Fibroblast of lung (primary cell): ENCODE measurements at regions not wholly inside any gene's neighbourhood (a gene's known extent, or its start where the extent isn't known, plus 50 kb on each side); places are given as distances from the start of the nearest gene placed in this dataset.

Experiments
- DNase-seq, 2 donors: peaks; one replicate each; pipeline versions ENCODE4 v3.0.0 to v3.0.0-alpha.2; 2010; ENCODE audit warnings: low read depth in 2 of 2
- H2AFZ ChIP-seq: 2 replicates; pipeline ENCODE4 v1.5.1; 2012; ENCODE audit warnings: low read length, control low read depth, inconsistent platforms
- H3K27ac ChIP-seq: 2 replicates; pipeline ENCODE4 v1.5.1; 2011; ENCODE audit warnings: low read length, control low read depth; ENCODE audit not compliant: insufficient read depth
- H3K27me3 ChIP-seq: 2 replicates; pipeline ENCODE4 v1.5.1; 2011; ENCODE audit warnings: mild to moderate bottlenecking, low read length; ENCODE audit not compliant: control insufficient read depth, insufficient read depth
- H3K36me3 ChIP-seq: 2 replicates; pipeline ENCODE4 v1.5.1; 2011; ENCODE audit warnings: low read length; ENCODE audit not compliant: control insufficient read depth, insufficient read depth
- H3K4me1 ChIP-seq: 2 replicates; pipeline ENCODE4 v1.5.1; 2011; ENCODE audit warnings: low read length; ENCODE audit not compliant: control insufficient read depth, insufficient read depth; ENCODE audit errors: extremely low read depth
- H3K4me2 ChIP-seq: 2 replicates; pipeline ENCODE4 v1.5.1; 2011; ENCODE audit warnings: low read length, control low read depth; ENCODE audit not compliant: insufficient read depth; ENCODE audit errors: extremely low read depth
- H3K4me3 ChIP-seq, 4 experiments: fragments of 200-600 bp in 1 of 4; sonication (generic) in 1 of 4; replicated peaks in 1 of 4; 2 replicates each; pipeline ENCODE4 v1.5.1; 2011 to 2016; ENCODE audit warnings: low read length in 4 of 4, low read depth in 3 of 4, mild to moderate bottlenecking in 3 of 4, control low read depth in 2 of 4, inconsistent platforms in 1 of 4, mixed read lengths in 1 of 4; ENCODE audit not compliant: insufficient read depth in 1 of 4; ENCODE audit errors: control extremely low read depth in 1 of 4
- H3K79me2 ChIP-seq: 2 replicates; pipeline ENCODE4 v1.5.1; 2012; ENCODE audit warnings: mild to moderate bottlenecking, low read length, inconsistent platforms; ENCODE audit not compliant: control insufficient read depth, insufficient read depth
- H3K9ac ChIP-seq: 2 replicates; pipeline ENCODE4 v1.5.1; 2011; ENCODE audit warnings: mild to moderate bottlenecking, low read length, control low read depth; ENCODE audit not compliant: insufficient read depth
- H3K9me3 ChIP-seq: 2 replicates; pipeline ENCODE4 v1.5.1; 2012; ENCODE audit warnings: low read depth, low read length; ENCODE audit not compliant: control insufficient read depth, insufficient read depth
- H4K20me1 ChIP-seq: 2 replicates; pipeline ENCODE4 v1.5.1; 2011; ENCODE audit warnings: low read length; ENCODE audit not compliant: control insufficient read depth, insufficient read depth; ENCODE audit errors: extremely low read depth
- EZH2 ChIP-seq: IDR thresholded peaks from 2 replicates; pipeline ENCODE4 v1.5.1; 2012; ENCODE audit warnings: low read length, control low read depth, mild to moderate bottlenecking; ENCODE audit errors: missing control alignments
- TF ChIP-seq, protein P1 (sequence below), 2 donors: IDR thresholded peaks in 1 of 2; conservative IDR thresholded peaks in 1 of 2; 1 replicate in 1 of 2; 2 replicates in 1 of 2; pipeline ENCODE4 v1.5.1; 2011 to 2012; ENCODE audit warnings: low read length in 2 of 2, control low read depth in 1 of 2, inconsistent platforms in 1 of 2, low read depth in 1 of 2, mild to moderate bottlenecking in 1 of 2

- H3K27me3 ChIP-seq, result no peaks in the 10 kb centered on the region
- no peak overlapping the region for H3K4me3 ChIP-seq
- no peak overlapping the region for H3K27ac ChIP-seq
- no peaks in the 10 kb centered on the region for H3K36me3 ChIP-seq
- H3K9ac ChIP-seq, result no peak overlapping the region
- TF ChIP-seq, protein P1, sequence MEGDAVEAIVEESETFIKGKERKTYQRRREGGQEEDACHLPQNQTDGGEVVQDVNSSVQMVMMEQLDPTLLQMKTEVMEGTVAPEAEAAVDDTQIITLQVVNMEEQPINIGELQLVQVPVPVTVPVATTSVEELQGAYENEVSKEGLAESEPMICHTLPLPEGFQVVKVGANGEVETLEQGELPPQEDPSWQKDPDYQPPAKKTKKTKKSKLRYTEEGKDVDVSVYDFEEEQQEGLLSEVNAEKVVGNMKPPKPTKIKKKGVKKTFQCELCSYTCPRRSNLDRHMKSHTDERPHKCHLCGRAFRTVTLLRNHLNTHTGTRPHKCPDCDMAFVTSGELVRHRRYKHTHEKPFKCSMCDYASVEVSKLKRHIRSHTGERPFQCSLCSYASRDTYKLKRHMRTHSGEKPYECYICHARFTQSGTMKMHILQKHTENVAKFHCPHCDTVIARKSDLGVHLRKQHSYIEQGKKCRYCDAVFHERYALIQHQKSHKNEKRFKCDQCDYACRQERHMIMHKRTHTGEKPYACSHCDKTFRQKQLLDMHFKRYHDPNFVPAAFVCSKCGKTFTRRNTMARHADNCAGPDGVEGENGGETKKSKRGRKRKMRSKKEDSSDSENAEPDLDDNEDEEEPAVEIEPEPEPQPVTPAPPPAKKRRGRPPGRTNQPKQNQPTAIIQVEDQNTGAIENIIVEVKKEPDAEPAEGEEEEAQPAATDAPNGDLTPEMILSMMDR (conservative IDR thresholded peaks at IDR 0.05 in 1 of 2, IDR thresholded peaks at IDR 0.05 in 1 of 2; ENCODE audit: low read depth in 1 of 2, low read length in 2 of 2), result no peak
- no peak for TF ChIP-seq EZH2
- no peak for DNase-seq
- no peak overlapping the region for H3K4me2 ChIP-seq
- no peaks in the 10 kb centered on the region for H3K79me2 ChIP-seq
- H3K9me3 ChIP-seq, result no peaks in the 10 kb centered on the region
- H4K20me1 ChIP-seq, result no peaks in the 10 kb centered on the region
- H3K4me1 ChIP-seq, result no peaks in the 10 kb centered on the region
- H2AFZ ChIP-seq, result no peak overlapping the region
Observed at GRCh38 chrX:806586-806985, 176.0 kb downstream of the SHOX start.

DNA sequence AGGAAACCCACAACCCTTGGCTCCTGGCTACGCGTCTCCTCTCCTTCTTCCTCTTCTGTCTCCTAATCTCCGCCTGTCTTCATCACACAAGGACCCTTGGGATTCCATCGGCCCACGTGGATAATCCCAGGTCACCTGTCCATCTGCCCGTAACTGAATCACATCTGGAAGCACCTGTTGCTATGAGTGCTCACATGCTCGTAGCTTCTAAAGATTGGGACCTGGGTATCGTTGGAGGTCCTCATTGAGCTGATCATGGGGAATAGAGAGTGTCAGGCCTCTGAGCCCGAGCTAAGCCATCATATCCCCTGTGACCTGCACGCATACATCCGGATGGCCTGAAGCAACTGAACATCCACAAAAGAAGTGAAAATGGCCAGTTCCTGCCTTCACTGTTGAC, 175.4 kb downstream of the SHOX start:
- Histone ChIP-seq H2AFZ (no peak overlapping the region), H3K4me2 (no peak overlapping the region), H3K4me3 (no peak overlapping the region), H3K79me2 (no peaks in the 10 kb centered on the region), H4K20me1 (no peaks in the 10 kb centered on the region), H3K27ac (no peak overlapping the region), H3K9ac (no peak overlapping the region), H3K36me3 (no peaks in the 10 kb centered on the region), H3K27me3 (no peaks in the 10 kb centered on the region), H3K4me1 (no peaks in the 10 kb centered on the region), H3K9me3 (no peaks in the 10 kb centered on the region)
- TF ChIP-seq, protein P1 (conservative IDR thresholded peaks at IDR 0.05 in 1 of 2, IDR thresholded peaks at IDR 0.05 in 1 of 2; ENCODE audit: low read depth in 1 of 2, low read length in 2 of 2), result no peak
- no peak for TF ChIP-seq EZH2
- no peak for DNase-seq

DNA sequence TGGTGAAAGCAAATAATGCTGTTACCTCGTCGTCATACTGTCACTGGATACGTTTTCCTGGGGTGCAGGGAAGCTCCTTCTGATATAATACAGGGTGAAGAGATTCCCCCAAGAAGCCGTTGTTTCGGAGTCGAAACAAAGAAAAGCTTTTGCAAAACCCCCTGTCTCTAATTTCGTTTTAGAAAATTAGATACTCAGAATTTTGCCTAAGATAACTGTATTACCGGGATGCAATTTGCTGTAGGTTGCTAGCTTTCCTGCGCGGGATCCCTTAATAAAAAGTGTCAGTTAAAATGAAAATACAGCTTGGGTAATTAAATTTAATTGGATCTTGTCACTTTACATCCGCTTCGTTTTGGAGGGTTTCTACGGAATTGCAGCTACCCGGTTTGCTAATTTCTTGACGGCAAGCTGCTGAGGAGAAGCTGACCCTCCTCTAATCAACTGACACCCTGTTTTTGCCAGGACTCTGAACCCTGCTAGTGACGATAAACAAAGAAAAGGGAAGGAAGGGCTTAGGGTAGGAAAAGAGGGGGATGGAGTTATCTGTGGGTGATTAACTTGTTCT, 174.6 kb downstream of the SHOX start:
- Histone ChIP-seq H3K27me3 (no peaks in the 10 kb centered on the region), H2AFZ (no peak overlapping the region), H3K9me3 (no peaks in the 10 kb centered on the region), H3K4me3 (no peak overlapping the region), H3K4me2 (no peak overlapping the region), H3K4me1 (no peaks in the 10 kb centered on the region), H3K9ac (no peak overlapping the region), H4K20me1 (no peaks in the 10 kb centered on the region), H3K36me3 (no peaks in the 10 kb centered on the region), H3K79me2 (no peaks in the 10 kb centered on the region), H3K27ac (no peak overlapping the region)
- TF ChIP-seq EZH2, result no peak
- TF ChIP-seq, protein P1 (conservative IDR thresholded peaks at IDR 0.05 in 1 of 2, IDR thresholded peaks at IDR 0.05 in 1 of 2; ENCODE audit: low read depth in 1 of 2, low read length in 2 of 2), result no peak
- no peak for DNase-seq
